Endothelial cell of umbilical vein (primary cell): ENCODE measurements at regions not wholly inside any gene's neighbourhood (a gene's known extent, or its start where the extent isn't known, plus 50 kb on each side); places are given as distances from the start of the nearest gene placed in this dataset.

Source experiments
- BruUV-seq: library from RNA; stranded (reverse); fragments of 400-500 nt; replicated peaks from 2 replicates; lab custom pipeline; 2021; lab: Mats Ljungman, UMichigan
- CTCF ChIA-PET: fragments of 300-600, 350-600 bp; sonication (Branson Sonifier 250); formaldehyde crosslinking; loops from one replicate; lab custom pipeline; 2021; ENCODE audit warnings: antibody characterized with exemption, inconsistent platforms; lab: Charles Lee
- POLR2A ChIA-PET: fragments of 300-600, 350-600 bp; sonication (Branson Sonifier 250); formaldehyde crosslinking; loops from one replicate; lab custom pipeline; 2021; ENCODE audit warnings: antibody characterized with exemption, inconsistent platforms; lab: Charles Lee
- DNase-seq: peaks from one replicate; pipeline ENCODE4 v3.0.0-alpha.2; 2011; ENCODE audit warnings: low read depth, low spot score
- FAIRE-seq: peaks from 2 replicates; lab custom pipeline; 2011; peaks lifted over from hg19 to GRCh38; lab: Jason Lieb, UNC
- H2AFZ ChIP-seq: 2 replicates; pipeline ENCODE4 v1.6.0; 2012; ENCODE audit warnings: low read depth, low read length, control low read depth, inconsistent platforms
- H3K27ac ChIP-seq: 2 replicates; pipeline ENCODE4 v1.5.1; 2011; ENCODE audit warnings: low read depth, mild to moderate bottlenecking, control low read depth, low read length, moderate library complexity; ENCODE audit not compliant: insufficient read depth
- H3K27me3 ChIP-seq, 2 experiments: 2 replicates each; pipeline versions ENCODE4 v1.6.0 to v1.6.1; 2011; ENCODE audit warnings: low read length in 2 of 2, mixed read lengths in 1 of 2; ENCODE audit not compliant: control insufficient read depth in 2 of 2, insufficient read depth in 2 of 2
- H3K36me3 ChIP-seq, 2 experiments: 2 replicates in 1 of 2; 3 replicates in 1 of 2; pipeline ENCODE4 v1.5.1; 2011; ENCODE audit warnings: low read length in 2 of 2, mild to moderate bottlenecking in 1 of 2, moderate library complexity in 1 of 2; ENCODE audit not compliant: control insufficient read depth in 2 of 2, insufficient read depth in 2 of 2; ENCODE audit errors: extremely low read depth in 1 of 2
- H3K4me1 ChIP-seq: 3 replicates; pipeline ENCODE4 v1.5.1; 2011; ENCODE audit warnings: mild to moderate bottlenecking, low read length; ENCODE audit not compliant: control insufficient read depth, insufficient read depth; ENCODE audit errors: extremely low read depth
- H3K4me2 ChIP-seq: 2 replicates; pipeline ENCODE4 v1.6.1; 2011; ENCODE audit warnings: low read length, control low read depth, mixed read lengths; ENCODE audit not compliant: insufficient read depth
- H3K4me3 ChIP-seq, 3 experiments: fragments of 200-600 bp in 1 of 3; sonication (generic), shearing (Covaris generic) in 1 of 3; replicated peaks in 1 of 3; 2 replicates each; pipeline ENCODE4 v1.5.1; 2011 to 2016; ENCODE audit warnings: control low read depth in 3 of 3, low read length in 3 of 3, mild to moderate bottlenecking in 2 of 3, inconsistent platforms in 1 of 3, low read depth in 1 of 3, moderate library complexity in 1 of 3; ENCODE audit not compliant: insufficient read depth in 1 of 3
- H3K79me2 ChIP-seq: 2 replicates; pipeline ENCODE4 v1.6.0; 2012; ENCODE audit warnings: low read length, inconsistent platforms; ENCODE audit not compliant: control insufficient read depth, insufficient read depth
- H3K9ac ChIP-seq: replicated peaks from 2 replicates; pipeline ENCODE3; 2011; ENCODE audit warnings: low read length, control low read depth; ENCODE audit not compliant: insufficient read depth; ENCODE audit errors: extremely low read depth
- H3K9me1 ChIP-seq: replicated peaks from 3 replicates; pipeline ENCODE4 v1.6.0; 2011; ENCODE audit warnings: mild to moderate bottlenecking, low read length; ENCODE audit not compliant: control insufficient read depth, insufficient read depth; ENCODE audit errors: extremely low read depth
- H3K9me3 ChIP-seq: replicated peaks from 2 replicates; pipeline ENCODE4 v1.5.1; 2012; ENCODE audit warnings: low read length, inconsistent platforms; ENCODE audit not compliant: control insufficient read depth, insufficient read depth
- H4K20me1 ChIP-seq: replicated peaks from 2 replicates; pipeline ENCODE3; 2011; ENCODE audit warnings: mild to moderate bottlenecking, low read length; ENCODE audit not compliant: control insufficient read depth, insufficient read depth; ENCODE audit errors: extremely low read depth
- EZH2 ChIP-seq: IDR thresholded peaks from 2 replicates; pipeline ENCODE4 v1.6.1; 2012; ENCODE audit warnings: borderline replicate concordance, low read depth, mild to moderate bottlenecking, moderate library complexity, low read length, inconsistent platforms; ENCODE audit not compliant: severe bottlenecking
- FOS ChIP-seq: IDR thresholded peaks from 2 replicates; pipeline ENCODE4 v1.6.1; 2011; ENCODE audit warnings: mild to moderate bottlenecking, low read length, moderate library complexity, borderline replicate concordance; ENCODE audit not compliant: insufficient read depth
- GATA2 ChIP-seq: IDR thresholded peaks from 2 replicates; pipeline ENCODE4 v1.7.0; 2011; ENCODE audit warnings: low read depth, mild to moderate bottlenecking, moderate library complexity, mixed read lengths, low read length; ENCODE audit not compliant: insufficient read length, insufficient read depth
- JUN ChIP-seq: IDR thresholded peaks from 2 replicates; pipeline ENCODE4 v1.6.1; 2011; ENCODE audit warnings: borderline replicate concordance, low read depth; ENCODE audit not compliant: insufficient read length, insufficient read depth
- MYC ChIP-seq: IDR thresholded peaks from one replicate; pipeline ENCODE4 v1.6.1; 2011; ENCODE audit warnings: mild to moderate bottlenecking, low read depth, low read length
- POLR2A ChIP-seq: IDR thresholded peaks from 2 replicates; pipeline ENCODE4 v1.6.1; 2012; ENCODE audit warnings: low read depth, mild to moderate bottlenecking, control low read depth, low read length
- POLR2AphosphoS5 ChIP-seq: IDR thresholded peaks from 2 replicates; pipeline ENCODE4 v1.6.1; 2012; ENCODE audit warnings: low read depth, mild to moderate bottlenecking, control low read depth, low read length, moderate library complexity; ENCODE audit not compliant: insufficient read depth
- dilution Hi-C: fragments of 300-500 bp; cut with MboI; formaldehyde crosslinking; loops from one replicate; pipeline ENCODE4 v1.15.0; 2019; ENCODE audit warnings: low sequenced_read_pairs; ENCODE audit not compliant: extremely low pct_ligation_motif_present
- intact Hi-C: fragments of 100-400 bp; cut with micrococcal nuclease; formaldehyde crosslinking; loops from one replicate; pipeline ENCODE4 v1.10.0; 2022
- TF ChIP-seq, protein P1 (sequence below): IDR thresholded peaks from 2 replicates; pipeline ENCODE4 v1.6.1; 2011; ENCODE audit not compliant: insufficient read depth, insufficient read length
- TF ChIP-seq, protein P2 (sequence below), 2 donors: IDR thresholded peaks; 1 replicate in 1 of 2; 2 replicates in 1 of 2; pipeline ENCODE4 v1.5.1; 2011; ENCODE audit warnings: low read length in 2 of 2, mild to moderate bottlenecking in 2 of 2, moderate library complexity in 2 of 2, control low read depth in 1 of 2, inconsistent platforms in 1 of 2, low read depth in 1 of 2; ENCODE audit not compliant: insufficient read depth in 1 of 2; ENCODE audit errors: extremely low read depth in 1 of 2

DNA sequence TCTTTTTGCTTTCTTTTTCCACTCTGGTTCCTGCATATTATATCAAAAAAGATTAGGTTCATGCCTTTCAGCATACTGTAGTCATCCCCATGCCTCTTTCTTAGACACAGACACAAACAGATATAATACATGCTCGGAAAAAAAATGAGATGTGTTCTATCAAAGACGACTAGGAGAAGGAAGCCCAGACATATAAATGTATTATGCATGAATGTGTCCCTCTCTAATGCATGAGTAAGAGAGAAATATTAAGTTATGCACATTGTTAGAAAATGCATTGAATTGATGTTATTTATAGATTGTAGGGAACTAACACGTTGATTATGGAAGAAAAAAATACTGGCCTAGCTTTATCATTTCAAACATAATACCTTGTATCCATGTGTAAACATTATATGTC, 252.4 kb upstream of the BCHE start:
- dilution Hi-C loops (no loop called here), intact Hi-C loops (no loop called here)
- no TSS peak for BruUV-seq

More for the DNA sequence above, 252.4 kb upstream of the BCHE start:
- Histone ChIP-seq H3K27me3 (no peaks in the 10 kb centered on the region), H3K36me3 (no peaks in the 10 kb centered on the region), H3K79me2 (no peaks in the 10 kb centered on the region), H3K4me2 (no peak overlapping the region), H3K9ac (no peak overlapping the region), H3K4me3 (no peak overlapping the region), H2AFZ (no peak overlapping the region), H4K20me1 (no peaks in the 10 kb centered on the region), H3K9me3 (peaks cover 2% of the 10 kb centered on the region), H3K4me1 (no peaks in the 10 kb centered on the region), H3K27ac (no peak overlapping the region), H3K9me1 (no peaks in the 10 kb centered on the region)
- FAIRE-seq, result no peak
- ChIA-PET CTCF (no interaction called here), POLR2A (no interaction called here)
- DNase-seq, result no peak
- TF ChIP-seq, protein P1, sequence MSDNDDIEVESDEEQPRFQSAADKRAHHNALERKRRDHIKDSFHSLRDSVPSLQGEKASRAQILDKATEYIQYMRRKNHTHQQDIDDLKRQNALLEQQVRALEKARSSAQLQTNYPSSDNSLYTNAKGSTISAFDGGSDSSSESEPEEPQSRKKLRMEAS, result no peak
- no peak for TF ChIP-seq GATA2
- no peak for TF ChIP-seq POLR2A
- TF ChIP-seq POLR2AphosphoS5, result no peak
- TF ChIP-seq, protein P2, sequence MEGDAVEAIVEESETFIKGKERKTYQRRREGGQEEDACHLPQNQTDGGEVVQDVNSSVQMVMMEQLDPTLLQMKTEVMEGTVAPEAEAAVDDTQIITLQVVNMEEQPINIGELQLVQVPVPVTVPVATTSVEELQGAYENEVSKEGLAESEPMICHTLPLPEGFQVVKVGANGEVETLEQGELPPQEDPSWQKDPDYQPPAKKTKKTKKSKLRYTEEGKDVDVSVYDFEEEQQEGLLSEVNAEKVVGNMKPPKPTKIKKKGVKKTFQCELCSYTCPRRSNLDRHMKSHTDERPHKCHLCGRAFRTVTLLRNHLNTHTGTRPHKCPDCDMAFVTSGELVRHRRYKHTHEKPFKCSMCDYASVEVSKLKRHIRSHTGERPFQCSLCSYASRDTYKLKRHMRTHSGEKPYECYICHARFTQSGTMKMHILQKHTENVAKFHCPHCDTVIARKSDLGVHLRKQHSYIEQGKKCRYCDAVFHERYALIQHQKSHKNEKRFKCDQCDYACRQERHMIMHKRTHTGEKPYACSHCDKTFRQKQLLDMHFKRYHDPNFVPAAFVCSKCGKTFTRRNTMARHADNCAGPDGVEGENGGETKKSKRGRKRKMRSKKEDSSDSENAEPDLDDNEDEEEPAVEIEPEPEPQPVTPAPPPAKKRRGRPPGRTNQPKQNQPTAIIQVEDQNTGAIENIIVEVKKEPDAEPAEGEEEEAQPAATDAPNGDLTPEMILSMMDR (IDR thresholded peaks at IDR 0.05; ENCODE audit: extremely low read depth in 1 of 2, insufficient read depth in 1 of 2, low read depth in 1 of 2, low read length in 2 of 2), result no peak
- no peak for TF ChIP-seq FOS
- no peak for TF ChIP-seq EZH2
- no peak for TF ChIP-seq MYC
- TF ChIP-seq JUN, result no peak
